Neutrophil (primary cell): ENCODE measurements at regions not wholly inside any gene's neighbourhood (a gene's known extent, or its start where the extent isn't known, plus 50 kb on each side); places are given as distances from the start of the nearest gene placed in this dataset.

Source experiments
- H3K27ac ChIP-seq: fragments of 200-600 bp; sonication (generic); 2 replicates; pipeline ENCODE4 v1.5.1; 2016; ENCODE audit warnings: mild to moderate bottlenecking, moderate library complexity
- H3K27me3 ChIP-seq: fragments of 200-600 bp; sonication (generic); 2 replicates; pipeline ENCODE4 v1.6.0; 2016; ENCODE audit warnings: mild to moderate bottlenecking
- H3K36me3 ChIP-seq: fragments of 200-600 bp; sonication (generic); 2 replicates; pipeline ENCODE4 v1.5.1; 2017
- H3K4me1 ChIP-seq, 2 experiments: fragments of 200-600 bp in 1 of 2; sonication (generic) in 1 of 2; 1 replicate in 1 of 2; 2 replicates in 1 of 2; pipeline versions ENCODE4 v1.5.1 to v1.6.1; 2013 to 2016; ENCODE audit warnings: low read depth in 1 of 2, low read length in 1 of 2, mild to moderate bottlenecking in 1 of 2, moderate library complexity in 1 of 2; ENCODE audit not compliant: control insufficient read depth in 1 of 2, insufficient read depth in 1 of 2
- H3K4me3 ChIP-seq, 2 experiments: fragments of 200-600 bp in 1 of 2; sonication (generic) in 1 of 2; 1 replicate in 1 of 2; 2 replicates in 1 of 2; pipeline ENCODE4 v1.5.1; 2013 to 2016; ENCODE audit warnings: low read depth in 1 of 2, low read length in 1 of 2, mild to moderate bottlenecking in 1 of 2, moderate library complexity in 1 of 2
- H3K9me3 ChIP-seq: fragments of 200-600 bp; sonication (generic); 2 replicates; pipeline ENCODE4 v1.5.1; 2016
- CTCF ChIP-seq: fragments of 200-600 bp; sonication (generic); IDR thresholded peaks from 2 replicates; pipeline ENCODE4 v1.5.1; 2016; ENCODE audit warnings: antibody characterized with exemption

GRCh38 chr5:73395256-73395655 is 53.3 kb downstream of the FOXD1 start:
- peaks cover 6 to 11% of the 10 kb centered on the region in 2 experiments for H3K4me1 ChIP-seq
- no peak overlapping the region for H3K27ac ChIP-seq
- TF ChIP-seq CTCF, result no peak
- no peaks in the 10 kb centered on the region for H3K36me3 ChIP-seq
- H3K27me3 ChIP-seq, result peaks cover 69% of the 10 kb centered on the region
- H3K4me3 ChIP-seq, result no peak overlapping the region
- H3K9me3 ChIP-seq, result no peaks in the 10 kb centered on the region

GRCh38 chr5:73394610-73395009 is 54.0 kb downstream of the FOXD1 start:
- H3K9me3 ChIP-seq, result no peaks in the 10 kb centered on the region
- H3K27me3 ChIP-seq, result peaks cover 62% of the 10 kb centered on the region
- no peak overlapping the region for H3K4me3 ChIP-seq
- H3K4me1 ChIP-seq, result peaks cover 6 to 11% of the 10 kb centered on the region in 2 experiments
- H3K27ac ChIP-seq, result no peak overlapping the region
- no peak for TF ChIP-seq CTCF
- no peaks in the 10 kb centered on the region for H3K36me3 ChIP-seq

DNA sequence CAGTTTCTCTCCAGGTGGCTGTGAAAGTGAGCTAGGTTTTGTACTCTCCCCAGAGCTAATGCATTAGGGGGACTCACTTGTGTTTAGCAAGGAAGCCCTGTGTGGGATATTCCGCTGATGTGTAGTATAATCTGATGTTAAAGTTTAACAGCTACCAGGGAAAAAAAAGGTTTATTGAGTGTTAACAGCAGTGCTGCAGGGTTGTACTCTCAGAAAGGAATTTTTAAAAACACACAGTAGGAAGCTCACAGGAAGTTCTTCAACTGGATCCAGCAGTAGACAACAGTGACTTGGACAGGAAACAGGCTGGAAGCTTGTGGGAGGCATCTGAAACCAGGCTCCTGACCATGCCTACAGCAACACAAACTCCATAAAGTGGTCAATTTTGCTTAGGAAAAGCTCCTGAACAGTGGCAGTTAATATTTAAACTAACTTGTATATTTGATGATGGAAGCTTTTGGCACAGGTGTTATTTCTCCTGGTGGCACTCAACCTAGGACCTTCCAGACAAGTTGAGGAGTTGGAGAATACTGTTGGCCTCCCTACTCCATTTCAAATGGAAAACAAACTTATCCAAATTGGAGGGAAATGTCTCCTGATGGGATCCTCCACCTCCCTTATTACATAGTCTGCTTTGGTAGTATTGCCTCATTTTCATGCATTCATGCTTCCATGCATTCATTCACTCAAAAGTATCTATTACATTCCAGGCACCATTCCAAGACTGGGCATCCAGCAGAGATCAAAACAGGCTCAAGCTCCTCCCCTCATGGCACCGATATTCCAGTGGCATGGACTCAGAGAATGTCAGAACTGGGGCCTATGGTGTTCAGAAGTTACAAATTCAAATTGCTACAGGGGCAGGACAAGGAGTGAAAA is 54.7 kb downstream of the FOXD1 start:
- no peak overlapping the region for H3K4me3 ChIP-seq
- peaks cover 64% of the 10 kb centered on the region for H3K27me3 ChIP-seq
- no peak for TF ChIP-seq CTCF
- no peaks in the 10 kb centered on the region for H3K36me3 ChIP-seq
- no peaks in the 10 kb centered on the region for H3K9me3 ChIP-seq
- no peak overlapping the region for H3K27ac ChIP-seq
- H3K4me1 ChIP-seq, result peaks cover 6 to 11% of the 10 kb centered on the region in 2 experiments

- no peak overlapping the region for H3K27ac ChIP-seq
- peaks cover 12 to 17% of the 10 kb centered on the region in 2 experiments for H3K4me1 ChIP-seq
- H3K36me3 ChIP-seq, result no peaks in the 10 kb centered on the region
- TF ChIP-seq CTCF, result no peak
- H3K27me3 ChIP-seq, result peaks cover 61% of the 10 kb centered on the region
- no peaks in the 10 kb centered on the region for H3K9me3 ChIP-seq
- no peak overlapping the region for H3K4me3 ChIP-seq
These were observed 55.8 kb downstream of the FOXD1 start for GRCh38 chr5:73392775-73393174.

- Histone ChIP-seq H3K4me1 (peaks cover 17 to 19% of the 10 kb centered on the region in 2 experiments), H3K4me3 (no peak overlapping the region), H3K9me3 (no peaks in the 10 kb centered on the region), H3K36me3 (no peaks in the 10 kb centered on the region), H3K27me3 (peaks cover 48% of the 10 kb centered on the region), H3K27ac (no peak overlapping the region)
- no peak for TF ChIP-seq CTCF
These were observed 57.1 kb downstream of the FOXD1 start for GRCh38 chr5:73391441-73391881.
